ENCODE measurements at regions not wholly inside any gene's neighbourhood (a gene's known extent, or its start where the extent isn't known, plus 50 kb on each side); places are given as distances from the start of the nearest gene placed in this dataset.

DNA sequence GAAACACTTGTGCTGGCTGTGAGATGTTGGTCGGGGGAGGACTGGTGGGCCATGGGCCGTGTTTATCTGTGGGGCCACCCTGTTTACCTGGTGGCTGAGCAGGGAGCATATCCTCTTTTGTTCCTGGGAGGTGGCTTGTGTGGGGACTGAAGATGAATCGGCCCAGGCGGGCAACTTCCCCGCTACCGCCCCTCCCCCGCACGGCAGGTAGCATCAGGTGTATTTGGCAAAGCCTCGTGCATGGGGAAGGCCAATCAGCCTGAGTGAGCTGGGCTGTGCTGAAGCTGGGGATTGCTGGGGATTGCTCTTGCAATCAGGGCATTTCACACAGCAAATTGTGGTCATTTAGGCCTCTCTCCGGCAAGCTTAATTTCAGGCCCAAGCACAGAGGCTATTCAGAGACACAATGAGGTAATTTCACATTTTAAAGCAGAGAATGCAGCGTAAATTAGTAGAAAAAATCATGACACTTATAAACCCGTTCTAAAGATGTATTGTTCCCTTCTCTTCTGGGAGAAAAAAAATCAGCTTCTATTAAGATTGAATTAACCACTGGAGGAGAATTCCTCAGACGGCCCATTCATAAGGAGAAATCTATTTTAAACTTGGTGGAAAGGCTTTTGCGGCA, 197.7 kb upstream of the POU3F1 start:
- DNase-seq = no peak

GRCh38 chr1:38243106-38243505, 196.5 kb upstream of the POU3F1 start:
- no peak for DNase-seq

DNA sequence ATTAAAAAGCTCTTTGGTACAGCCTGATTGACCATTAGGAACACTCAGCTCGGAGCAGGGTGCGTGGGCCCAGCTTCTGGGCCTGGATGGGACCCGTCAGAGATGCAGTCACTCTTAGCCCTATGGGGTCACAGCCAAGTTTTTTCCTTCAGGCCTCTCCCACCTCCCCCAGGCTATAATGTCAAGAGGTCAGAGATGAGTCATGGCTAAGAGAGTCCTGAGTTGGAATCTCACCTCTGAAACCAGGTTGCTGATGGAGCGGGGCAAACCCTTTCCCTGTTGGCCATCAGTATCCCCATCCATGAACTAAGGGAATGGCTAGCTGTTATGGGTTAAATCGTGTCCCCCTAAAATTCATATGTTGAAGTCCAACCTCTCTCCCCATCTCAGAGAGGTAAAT, 195.9 kb upstream of the POU3F1 start:
- no peak for DNase-seq

GRCh38 chr1:38241594-38242334, 195.2 kb upstream of the POU3F1 start:
- no peak for DNase-seq

- DNase-seq = no peak
These were observed 194.0 kb upstream of the POU3F1 start for GRCh38 chr1:38240618-38241017.

GRCh38 chr1:38239258-38239835, 192.8 kb upstream of the POU3F1 start:
- DNase-seq = no peak

DNA sequence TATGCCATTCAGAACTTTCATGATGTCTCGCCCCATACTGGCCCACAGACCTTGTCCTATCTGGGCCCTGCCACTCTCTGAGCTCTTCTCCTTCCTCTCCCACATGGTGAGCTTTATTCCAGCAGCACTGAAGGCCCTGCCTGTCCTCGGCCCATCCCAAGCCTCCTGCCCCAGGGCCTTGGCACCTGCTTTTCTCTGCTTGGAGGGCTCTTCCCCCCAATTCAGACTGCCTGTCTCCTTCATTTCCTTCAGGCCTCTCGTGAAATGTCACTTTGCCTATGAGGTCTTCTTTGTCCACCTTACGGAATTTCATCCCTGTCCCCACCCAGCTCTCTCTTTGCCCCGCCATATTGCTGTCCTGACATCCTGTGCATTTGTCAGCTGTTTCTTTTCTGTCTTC, 191.7 kb upstream of the POU3F1 start:
- DNase-seq = no peak

DNA sequence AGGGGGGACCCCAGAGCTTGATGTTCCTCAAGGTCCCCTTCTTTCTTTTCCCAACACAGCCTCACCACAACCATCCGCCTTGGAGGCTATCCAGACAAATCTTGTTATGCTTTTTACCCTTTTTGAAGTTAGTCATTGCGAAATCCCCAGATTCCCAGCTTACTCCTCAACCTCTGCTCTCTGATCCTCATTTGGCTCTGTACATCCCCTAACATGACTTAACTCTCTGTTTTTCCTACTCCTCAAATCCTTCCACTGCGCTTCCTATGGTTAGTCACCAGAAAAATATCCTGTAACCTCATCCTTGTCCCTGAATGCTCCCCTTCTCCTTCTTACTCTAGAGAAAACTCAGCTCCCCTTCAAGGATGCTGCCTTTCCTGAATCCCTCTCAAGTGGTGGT, 189.1 kb upstream of the POU3F1 start:
- DNase-seq = no peak

- no peak for DNase-seq
These were observed 185.3 kb upstream of the POU3F1 start for GRCh38 chr1:38231941-38232340.

- DNase-seq = no peak
These were observed 182.1 kb upstream of the POU3F1 start for GRCh38 chr1:38228718-38229117.

GRCh38 chr1:38225745-38226144, 179.2 kb upstream of the POU3F1 start:
- DNase-seq = no peak

- DNase-seq = no peak
These were observed 176.8 kb upstream of the POU3F1 start for GRCh38 chr1:38223391-38223790.

- DNase-seq = no peak
These were observed 176.3 kb upstream of the POU3F1 start for GRCh38 chr1:38222891-38223290.

- DNase-seq = no peak
These were observed 174.5 kb upstream of the POU3F1 start for GRCh38 chr1:38221006-38221649.

- no peak for DNase-seq
These were observed 170.7 kb upstream of the POU3F1 start for GRCh38 chr1:38217316-38217715.

GRCh38 chr1:38213646-38214434, 167.2 kb upstream of the POU3F1 start:
- peak; percentile 70 for DNase-seq

- no peak for DNase-seq
These were observed 164.2 kb upstream of the POU3F1 start for GRCh38 chr1:38210895-38211177.

- no peak for DNase-seq
These were observed 163.7 kb upstream of the POU3F1 start for GRCh38 chr1:38210021-38210894.

DNA sequence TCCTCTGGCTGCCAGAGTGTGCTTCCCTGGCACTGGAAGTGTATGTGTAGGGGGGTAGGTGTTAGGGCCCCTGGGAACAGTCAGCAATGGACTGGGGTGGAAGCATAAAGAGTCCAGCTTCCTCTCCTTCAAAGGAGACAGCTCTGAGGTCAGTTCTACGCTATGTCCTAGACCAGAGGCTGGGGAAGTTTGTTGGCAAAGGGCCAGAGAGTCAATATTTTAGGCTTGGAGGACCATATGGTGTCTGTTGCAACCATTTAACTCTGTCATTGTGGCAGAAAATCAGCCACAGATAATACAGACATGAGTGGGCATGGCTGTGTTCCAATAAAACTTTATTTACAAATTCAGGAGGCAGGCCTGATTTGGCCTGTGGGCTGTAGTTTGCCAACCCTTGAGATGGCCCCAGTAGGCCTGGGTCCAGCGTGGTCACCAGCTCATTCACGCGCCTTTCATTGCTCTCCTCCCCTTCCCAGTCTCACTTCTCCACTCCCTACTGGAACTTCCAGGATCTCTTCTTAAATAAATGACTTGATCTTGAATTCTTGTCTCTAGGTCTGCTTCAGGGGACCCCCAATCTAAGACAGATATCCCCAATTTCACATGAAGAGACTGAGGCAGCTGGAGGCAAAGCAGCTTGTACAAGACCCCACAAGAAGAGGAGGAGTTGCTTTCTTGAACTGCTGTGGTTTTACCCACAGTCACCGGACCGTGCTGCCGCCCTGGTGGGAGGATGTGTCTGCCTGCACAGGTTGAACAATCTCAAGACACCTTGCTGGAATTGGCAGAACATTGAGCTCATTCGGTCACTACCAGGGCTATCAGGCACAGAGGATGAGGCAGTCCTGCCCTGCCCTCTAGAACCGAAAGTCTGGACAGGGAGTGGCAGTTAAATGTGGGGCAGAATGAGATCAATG, 162.4 kb upstream of the POU3F1 start:
- DNase-seq = no peak

GRCh38 chr1:38207906-38208305, 161.3 kb upstream of the POU3F1 start:
- DNase-seq = no peak

GRCh38 chr1:38207275-38207674, 160.7 kb upstream of the POU3F1 start:
- DNase-seq = no peak
